Smooth muscle cell (in vitro differentiated cells): ENCODE measurements at regions not wholly inside any gene's neighbourhood (a gene's known extent, or its start where the extent isn't known, plus 50 kb on each side); places are given as distances from the start of the nearest gene placed in this dataset.
"Not testable (repeated sequence)": the region's sequence is repeated elsewhere in the genome, so short reads cannot be mapped to it uniquely, and the experiment has no call there.

Experiments used
- DNase-seq: peaks from one replicate; lab custom pipeline; 2025; ENCODE audit not compliant: unreplicated experiment; lab: John Stamatoyannopoulos, UW
- H2AFZ ChIP-seq: fragments of 200-600 bp; sonication (generic); 2 replicates; pipeline ENCODE4 v1.6.0; 2016; ENCODE audit warnings: antibody characterized with exemption, low read depth, mild to moderate bottlenecking
- H3F3A ChIP-seq: fragments of 200-600 bp; sonication (generic); 2 replicates; pipeline ENCODE4 v1.6.0; 2017; ENCODE audit warnings: antibody characterized with exemption, low read depth
- H3K27ac ChIP-seq: fragments of 200-600 bp; sonication (generic); 2 replicates; pipeline ENCODE4 v1.5.1; 2016; ENCODE audit warnings: low read depth, mild to moderate bottlenecking
- H3K27me3 ChIP-seq: fragments of 200-600 bp; sonication (generic); 2 replicates; pipeline ENCODE4 v1.6.1; 2016; ENCODE audit warnings: low read depth, mild to moderate bottlenecking
- H3K36me3 ChIP-seq: fragments of 200-600 bp; sonication (generic); 2 replicates; pipeline ENCODE4 v1.5.1; 2016; ENCODE audit warnings: low read depth
- H3K4me1 ChIP-seq: fragments of 200-600 bp; sonication (generic); 2 replicates; pipeline ENCODE4 v1.5.1; 2016; ENCODE audit warnings: low read depth
- H3K4me2 ChIP-seq: fragments of 200-600 bp; sonication (generic); 2 replicates; pipeline ENCODE4 v1.6.0; 2016; ENCODE audit warnings: mild to moderate bottlenecking
- H3K4me3 ChIP-seq: fragments of 200-600 bp; sonication (generic); 2 replicates; pipeline ENCODE4 v1.5.1; 2016; ENCODE audit warnings: mild to moderate bottlenecking
- H3K79me2 ChIP-seq: fragments of 200-600 bp; sonication (generic); 2 replicates; pipeline ENCODE4 v1.6.0; 2016; ENCODE audit warnings: low read depth, mild to moderate bottlenecking
- H3K9ac ChIP-seq: fragments of 200-600 bp; sonication (generic); 2 replicates; pipeline ENCODE4 v1.6.0; 2016; ENCODE audit warnings: low read depth
- H3K9me3 ChIP-seq: fragments of 200-600 bp; sonication (generic); replicated peaks from 2 replicates; pipeline ENCODE4 v1.5.1; 2016; ENCODE audit warnings: low read depth
- H4K20me1 ChIP-seq: fragments of 200-600 bp; sonication (generic); 2 replicates; pipeline ENCODE4 v1.6.0; 2016; ENCODE audit warnings: low read depth
- CTCF ChIP-seq: fragments of 200-600 bp; sonication (generic); IDR thresholded peaks from 2 replicates; pipeline ENCODE4 v1.5.1; 2017; ENCODE audit warnings: borderline replicate concordance, mild to moderate bottlenecking, antibody characterized with exemption; ENCODE audit not compliant: insufficient read depth, poor library complexity, severe bottlenecking
- WGBS: methylation state at CpG from one replicate; pipeline ENCODE4 v1.1.7; 2016; ENCODE audit warnings: low lambda C conversion rate; 5-methylcytosine and 5-hydroxymethylcytosine counted together

- Histone ChIP-seq H3F3A (no peaks in the 10 kb centered on the region), H3K4me1 (no peaks in the 10 kb centered on the region), H3K9me3 (no peaks in the 10 kb centered on the region), H2AFZ (no peak overlapping the region), H3K79me2 (no peaks in the 10 kb centered on the region), H4K20me1 (no peaks in the 10 kb centered on the region), H3K4me2 (no peak overlapping the region), H3K36me3 (no peaks in the 10 kb centered on the region), H3K27ac (no peak overlapping the region), H3K27me3 (peaks cover 29% of the 10 kb centered on the region), H3K4me3 (no peak overlapping the region), H3K9ac (no peak overlapping the region)
- 92% methylated on average over 12 of the region's 12 CpGs for WGBS
- TF ChIP-seq CTCF: no peak
- no peak for DNase-seq
Measured at GRCh38 chr2:242047963-242048362, 178.4 kb downstream of the RTP5 start.

- Histone ChIP-seq H4K20me1 (no peaks in the 10 kb centered on the region), H3K4me1 (no peaks in the 10 kb centered on the region), H3K4me3 (no peak overlapping the region), H3K27ac (no peak overlapping the region), H3K36me3 (no peaks in the 10 kb centered on the region), H2AFZ (no peak overlapping the region), H3K9me3 (no peaks in the 10 kb centered on the region), H3K9ac (no peak overlapping the region), H3K27me3 (peaks cover 29% of the 10 kb centered on the region), H3F3A (no peaks in the 10 kb centered on the region), H3K4me2 (no peak overlapping the region), H3K79me2 (no peaks in the 10 kb centered on the region)
- WGBS: 95% methylated on average over 2 of the region's 2 CpGs
- DNase-seq: no peak
- no peak for TF ChIP-seq CTCF
Measured at GRCh38 chr2:242048479-242048878, 178.9 kb downstream of the RTP5 start.

GRCh38 chr2:242049492-242049891 lies 180.0 kb downstream of the RTP5 start:
- peaks cover 29% of the 10 kb centered on the region for H3K27me3 ChIP-seq
- H3K4me2 ChIP-seq, H3K27ac ChIP-seq, DNase-seq, H3K9me3 ChIP-seq, H3K36me3 ChIP-seq, H3K9ac ChIP-seq, H3K4me1 ChIP-seq, H3K79me2 ChIP-seq, H2AFZ ChIP-seq, H3F3A ChIP-seq, H4K20me1 ChIP-seq, H3K4me3 ChIP-seq: not testable (repeated sequence)
- WGBS: 94% methylated on average over 7 of the region's 7 CpGs

- Histone ChIP-seq H3K4me2 (no peak overlapping the region), H3K36me3 (no peaks in the 10 kb centered on the region), H3K9ac (no peak overlapping the region), H3K79me2 (no peaks in the 10 kb centered on the region), H3K9me3 (no peaks in the 10 kb centered on the region), H3K4me1 (no peaks in the 10 kb centered on the region), H3K27ac (no peak overlapping the region), H2AFZ (no peak overlapping the region), H3F3A (no peaks in the 10 kb centered on the region), H3K27me3 (peaks cover 22% of the 10 kb centered on the region), H3K4me3 (no peak overlapping the region), H4K20me1 (no peaks in the 10 kb centered on the region)
- no peak for DNase-seq
- 77% methylated on average over 1 of the region's 1 CpG for WGBS
- no peak for TF ChIP-seq CTCF
Measured at GRCh38 chr2:242051463-242051862, 181.9 kb downstream of the RTP5 start.
